Colonic mucosa (tissue), 4 donors: ENCODE measurements at regions not wholly inside any gene's neighbourhood (a gene's known extent, or its start where the extent isn't known, plus 50 kb on each side); places are given as distances from the start of the nearest gene placed in this dataset.

Source experiments
- DNase-seq: peaks from one replicate; pipeline ENCODE4 v3.0.0-alpha.2; 2020
- H3K27ac ChIP-seq: fragments of 200-600 bp; one replicate; pipeline ENCODE4 v1.8.0; 2021
- H3K27me3 ChIP-seq: fragments of 200-600 bp; one replicate; pipeline ENCODE4 v1.8.0; 2021
- H3K36me3 ChIP-seq: fragments of 200-600 bp; one replicate; pipeline ENCODE4 v1.8.0; 2021
- H3K4me1 ChIP-seq: fragments of 200-600 bp; one replicate; pipeline ENCODE4 v1.8.0; 2021; ENCODE audit warnings: mild to moderate bottlenecking
- H3K4me3 ChIP-seq: fragments of 200-600 bp; one replicate; pipeline ENCODE4 v1.8.0; 2021
- H3K9ac ChIP-seq, 2 donors: one replicate each; pipeline ENCODE4 v1.7.0; 2013; ENCODE audit warnings: control low read depth in 2 of 2, low read depth in 2 of 2, low read length in 2 of 2
- H3K9me3 ChIP-seq: fragments of 200-600 bp; one replicate; pipeline ENCODE4 v1.8.0; 2021
- CTCF ChIP-seq: fragments of 200-600 bp; IDR thresholded peaks from one replicate; pipeline ENCODE4 v1.8.0; 2022; ENCODE audit warnings: antibody characterized with exemption, mild to moderate bottlenecking
- intact Hi-C: fragments of 100-400 bp; cut with DNase I; formaldehyde crosslinking; loops from one replicate; pipeline ENCODE4 v1.14.1; 2022
- donor health status: healthy.
- donor health status: DM: no; HTN: no; CAD: no.
- donor health status: DM: no; HTN: no; CAD: no.

GRCh38 chr1:90334137-90334536 lies 339.2 kb downstream of the ZNF326 start:
- no peaks in the 10 kb centered on the region for H3K9me3 ChIP-seq
- intact Hi-C loops: no loop called here

GRCh38 chr1:90325168-90325567 lies 330.3 kb downstream of the ZNF326 start:
- no peak for DNase-seq
- Histone ChIP-seq H3K9me3 (no peaks in the 10 kb centered on the region), H3K36me3 (no peaks in the 10 kb centered on the region), H3K27me3 (no peaks in the 10 kb centered on the region), H3K27ac (no peak overlapping the region), H3K4me1 (no peaks in the 10 kb centered on the region), H3K9ac (no peak overlapping the region), H3K4me3 (no peak overlapping the region)
- no peak for TF ChIP-seq CTCF
- intact Hi-C loops: no loop called here

More at GRCh38 chr1:90334137-90334536, 339.2 kb downstream of the ZNF326 start:
- Histone ChIP-seq H3K27me3 (no peaks in the 10 kb centered on the region), H3K27ac (no peak overlapping the region), H3K4me1 (no peaks in the 10 kb centered on the region), H3K4me3 (no peak overlapping the region), H3K9ac (no peak overlapping the region), H3K36me3 (no peaks in the 10 kb centered on the region)
- TF ChIP-seq CTCF: no peak
- DNase-seq: no peak

GRCh38 chr1:90322186-90322585 lies 327.3 kb downstream of the ZNF326 start:
- Histone ChIP-seq H3K9me3 (no peaks in the 10 kb centered on the region), H3K27ac (no peak overlapping the region), H3K27me3 (no peaks in the 10 kb centered on the region), H3K36me3 (no peaks in the 10 kb centered on the region), H3K4me3 (no peak overlapping the region), H3K9ac (no peak overlapping the region), H3K4me1 (no peaks in the 10 kb centered on the region)
- DNase-seq: no peak
- no peak for TF ChIP-seq CTCF
- intact Hi-C loops: no loop called here

GRCh38 chr1:90319918-90320317 lies 325.0 kb downstream of the ZNF326 start:
- no peak for TF ChIP-seq CTCF
- Histone ChIP-seq H3K27ac (no peak overlapping the region), H3K4me3 (no peak overlapping the region), H3K4me1 (no peaks in the 10 kb centered on the region), H3K9ac (no peak overlapping the region), H3K27me3 (no peaks in the 10 kb centered on the region), H3K36me3 (no peaks in the 10 kb centered on the region), H3K9me3 (no peaks in the 10 kb centered on the region)
- no peak for DNase-seq
- intact Hi-C loops: no loop called here

- TF ChIP-seq CTCF: no peak
- no peak overlapping the region for H3K27ac ChIP-seq
- H3K27me3 ChIP-seq: no peaks in the 10 kb centered on the region
- no peak overlapping the region for H3K9ac ChIP-seq
- DNase-seq: no peak
- no peaks in the 10 kb centered on the region for H3K36me3 ChIP-seq
- H3K9me3 ChIP-seq: no peaks in the 10 kb centered on the region
- intact Hi-C loops: no loop called here
- no peaks in the 10 kb centered on the region for H3K4me1 ChIP-seq
- no peak overlapping the region for H3K4me3 ChIP-seq
Observed at GRCh38 chr1:90318431-90318830, 323.5 kb downstream of the ZNF326 start.

GRCh38 chr1:90317628-90318027 lies 322.7 kb downstream of the ZNF326 start:
- Histone ChIP-seq H3K4me1 (no peaks in the 10 kb centered on the region), H3K9me3 (no peaks in the 10 kb centered on the region), H3K4me3 (no peak overlapping the region), H3K27me3 (no peaks in the 10 kb centered on the region), H3K27ac (no peak overlapping the region), H3K9ac (no peak overlapping the region), H3K36me3 (no peaks in the 10 kb centered on the region)
- no peak for TF ChIP-seq CTCF
- DNase-seq: no peak
- intact Hi-C loops: no loop called here
